ENCODE measurements at regions not wholly inside any gene's neighbourhood (a gene's known extent, or its start where the extent isn't known, plus 50 kb on each side); places are given as distances from the start of the nearest gene placed in this dataset.

GRCh38 chr7:25279705-25280104 is 51.4 kb upstream of the NPVF start:
- CTCF ChIA-PET, result no interaction called here
- POLR2A ChIA-PET, result no interaction called here

- ChIA-PET CTCF (no interaction called here), POLR2A (no interaction called here)
These were observed 51.9 kb upstream of the NPVF start for GRCh38 chr7:25280181-25280580.

DNA sequence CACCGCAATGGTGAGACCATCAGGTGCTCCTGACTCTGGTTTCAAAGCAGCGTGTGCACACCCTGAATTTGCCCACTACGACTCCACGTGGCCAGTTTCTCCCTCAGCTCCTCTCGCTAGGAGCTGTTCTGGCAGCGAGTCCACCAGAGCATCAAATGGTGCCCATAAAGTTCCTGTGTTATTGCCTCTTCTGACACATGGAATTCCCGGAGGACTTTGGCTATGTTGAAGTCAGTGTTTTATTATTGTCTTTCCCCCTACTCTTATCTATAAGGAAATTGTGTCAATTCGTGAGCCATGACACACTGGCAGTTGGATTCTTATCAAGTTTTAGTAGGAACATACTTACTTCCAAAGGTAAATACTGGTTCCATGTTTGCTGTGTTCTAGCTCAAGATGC is 53.9 kb upstream of the NPVF start:
- ChIA-PET POLR2A (no interaction called here), CTCF (interaction anchor here (1.0 kb wide), 1 partner anchor 65 kb away, joined by 3 read pairs; no protein-coding TSS in a partner anchor)

GRCh38 chr7:25286756-25287155 is 58.5 kb upstream of the NPVF start:
- ChIA-PET CTCF (no interaction called here), POLR2A (no interaction called here)

DNA sequence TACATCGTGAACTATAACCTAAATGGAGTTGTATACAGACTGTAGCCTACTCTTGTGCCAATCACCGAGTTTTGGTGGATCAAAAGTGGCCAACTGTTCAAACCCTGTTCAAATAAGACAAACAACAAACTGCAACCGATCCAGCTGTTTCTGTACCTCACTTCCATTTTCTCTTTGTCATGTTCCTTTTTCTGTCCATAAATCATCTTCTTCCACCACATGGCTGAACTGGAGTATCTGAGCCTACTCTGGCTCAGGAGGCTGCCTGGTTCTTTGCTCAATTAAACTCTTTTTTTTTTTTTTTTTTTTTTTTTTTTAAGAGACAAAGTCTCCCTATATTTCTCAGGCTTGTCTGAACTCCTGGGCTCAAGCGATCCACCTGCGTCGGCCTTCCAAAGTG is 59.0 kb upstream of the NPVF start:
- POLR2A ChIA-PET, result interaction anchor here (0.7 kb wide), 1 partner anchor 47 kb away, joined by 10 read pairs; no protein-coding TSS in a partner anchor
- CTCF ChIA-PET, result no interaction called here

DNA sequence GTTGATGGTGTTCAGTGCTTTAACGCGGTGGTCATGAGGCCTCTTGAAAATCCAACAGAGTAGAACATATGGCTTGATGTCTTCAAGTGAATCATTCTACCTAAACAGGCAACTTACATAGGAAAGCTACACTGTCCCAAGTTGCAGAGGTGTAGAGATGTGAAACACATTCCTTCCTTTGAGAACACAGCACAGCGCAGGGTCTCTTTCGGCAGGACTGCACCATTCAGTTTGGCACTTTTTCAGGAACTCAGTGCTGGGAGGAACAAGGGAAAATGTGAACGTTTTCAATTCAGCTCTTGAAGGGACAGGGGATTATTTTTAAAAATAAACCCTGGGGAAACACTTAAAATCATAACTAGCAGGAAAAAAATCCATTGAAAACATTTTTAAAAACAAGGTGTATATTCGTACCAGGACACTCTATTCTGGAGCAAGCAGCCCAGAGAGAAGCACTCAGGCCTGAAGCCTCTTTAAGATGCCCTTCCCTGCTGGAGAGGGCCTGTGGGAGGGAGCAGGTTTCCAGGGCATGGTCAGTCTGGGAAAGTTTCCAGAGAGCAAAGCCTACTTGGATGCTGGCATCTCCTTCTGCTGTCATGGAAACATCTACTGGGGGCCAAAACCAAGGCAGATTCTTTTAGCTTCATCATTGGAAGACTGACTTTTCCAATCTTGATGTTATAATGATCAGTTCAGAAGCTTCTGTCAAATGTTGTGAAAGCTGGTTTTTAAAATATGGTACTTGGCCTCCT is 60.4 kb upstream of the NPVF start:
- POLR2A ChIA-PET, result no interaction called here

GRCh38 chr7:25289518-25289917 is 61.2 kb upstream of the NPVF start:
- POLR2A ChIA-PET, result no interaction called here

More for the DNA sequence above, 60.4 kb upstream of the NPVF start:
- CTCF ChIA-PET, result no interaction called here

GRCh38 chr7:25294624-25295023 is 66.3 kb upstream of the NPVF start:
- POLR2A ChIA-PET, result no interaction called here
- CTCF ChIA-PET, result no interaction called here

More at GRCh38 chr7:25289518-25289917, 61.2 kb upstream of the NPVF start:
- CTCF ChIA-PET, result no interaction called here

DNA sequence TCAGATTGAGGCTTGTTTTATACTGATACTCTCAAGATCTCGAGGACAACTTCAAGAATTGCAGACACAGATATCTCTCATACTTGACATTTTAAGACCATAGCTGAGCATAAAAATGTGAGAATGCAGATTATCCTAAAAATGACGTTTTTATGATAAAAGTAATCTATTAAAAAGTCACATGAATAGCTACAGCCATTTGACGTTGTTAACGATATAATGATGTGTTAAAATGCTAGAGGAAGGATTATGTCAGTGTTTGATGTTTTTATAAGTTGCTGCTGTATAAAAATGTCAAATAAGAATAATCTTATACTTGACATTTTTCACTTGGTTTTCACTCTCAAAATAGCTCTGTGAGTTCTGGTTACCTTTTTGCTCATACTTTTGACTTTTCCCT is 67.1 kb upstream of the NPVF start:
- ChIA-PET POLR2A (no interaction called here), CTCF (no interaction called here)

DNA sequence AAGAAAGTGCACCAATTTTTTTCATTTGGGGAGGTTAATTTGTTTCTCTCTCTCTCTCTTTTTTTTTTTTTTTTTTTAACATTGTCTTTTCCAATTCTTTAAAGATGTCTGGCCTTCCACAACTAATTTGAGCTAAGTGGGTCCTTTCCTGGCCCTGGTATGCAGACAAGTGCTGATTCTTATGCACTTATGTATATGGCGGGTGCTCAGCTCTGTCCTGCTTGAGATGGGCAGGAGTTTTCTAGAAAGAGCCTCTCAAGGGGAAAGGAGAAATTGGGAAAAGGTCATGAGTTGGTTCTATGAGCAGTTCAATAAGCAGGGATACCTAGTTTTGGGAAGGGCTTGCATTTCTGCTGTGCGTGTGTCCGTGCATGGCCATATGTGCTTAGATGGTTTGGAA is 67.8 kb upstream of the NPVF start:
- ChIA-PET POLR2A (no interaction called here), CTCF (no interaction called here)

DNA sequence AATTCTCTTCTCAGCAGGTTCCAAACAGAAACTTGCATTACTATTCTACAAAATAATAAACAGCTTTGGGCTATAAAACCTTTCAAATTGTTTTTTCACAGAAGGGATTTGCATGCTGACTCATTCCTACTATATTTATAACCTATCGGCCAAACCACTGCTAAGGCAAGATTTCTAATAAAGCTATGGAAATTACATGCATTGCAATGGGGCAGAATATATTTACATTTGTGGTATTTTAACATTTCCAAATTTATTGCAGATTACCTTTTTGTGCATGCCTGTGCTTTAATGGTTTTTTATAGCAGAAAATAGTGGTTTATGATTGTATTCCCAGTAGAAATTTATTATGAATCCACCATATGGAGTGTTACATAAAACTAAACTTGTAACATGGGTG is 69.0 kb upstream of the NPVF start:
- CTCF ChIA-PET, result no interaction called here

DNA sequence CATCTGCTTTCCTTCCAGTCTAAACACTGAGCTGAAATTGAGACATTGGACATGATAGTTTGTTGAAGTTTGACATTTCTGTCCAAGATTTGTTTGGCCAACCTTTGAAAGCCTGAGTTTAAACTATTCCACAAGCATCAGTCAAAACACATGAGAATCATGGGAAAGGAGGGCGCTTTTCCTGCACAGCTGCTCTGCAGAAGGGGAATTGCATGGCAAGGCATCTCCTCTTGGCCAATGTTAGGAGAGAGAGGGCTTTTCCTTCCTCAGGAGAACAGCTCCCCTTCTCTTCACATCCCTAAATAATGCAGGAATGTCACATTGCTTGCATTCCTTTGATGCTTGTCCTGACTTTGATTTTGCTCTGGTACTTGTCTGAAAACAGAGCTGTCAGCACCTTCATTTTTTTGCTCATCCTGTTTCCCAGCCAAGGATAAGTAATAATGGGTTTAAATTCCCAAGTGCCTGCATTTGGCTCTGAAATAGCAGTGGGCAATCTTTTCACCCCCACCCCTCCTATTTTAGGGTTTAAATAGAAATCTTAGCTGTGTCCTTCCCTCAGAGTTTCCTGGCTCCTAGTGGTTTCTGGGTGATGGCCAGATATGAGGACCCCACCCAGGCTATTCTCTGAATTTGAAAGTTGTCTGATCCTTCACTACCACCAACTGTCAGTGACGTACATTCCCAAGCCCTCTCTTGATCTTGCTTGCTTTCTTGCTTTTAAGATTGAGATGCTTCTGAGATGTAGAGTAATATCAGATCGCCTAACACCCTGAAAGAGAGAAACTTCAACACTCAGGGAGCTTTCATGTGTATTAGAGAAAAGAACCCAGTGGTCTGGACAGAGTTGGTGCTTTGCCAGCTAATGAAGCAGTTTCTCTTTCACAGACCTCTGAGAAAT is 75.2 kb upstream of the NPVF start:
- ChIA-PET POLR2A (no interaction called here), CTCF (no interaction called here)

More for the DNA sequence above, 69.0 kb upstream of the NPVF start:
- POLR2A ChIA-PET, result no interaction called here

- ChIA-PET POLR2A (no interaction called here), CTCF (no interaction called here)
These were observed 76.4 kb upstream of the NPVF start for GRCh38 chr7:25304691-25305090.

DNA sequence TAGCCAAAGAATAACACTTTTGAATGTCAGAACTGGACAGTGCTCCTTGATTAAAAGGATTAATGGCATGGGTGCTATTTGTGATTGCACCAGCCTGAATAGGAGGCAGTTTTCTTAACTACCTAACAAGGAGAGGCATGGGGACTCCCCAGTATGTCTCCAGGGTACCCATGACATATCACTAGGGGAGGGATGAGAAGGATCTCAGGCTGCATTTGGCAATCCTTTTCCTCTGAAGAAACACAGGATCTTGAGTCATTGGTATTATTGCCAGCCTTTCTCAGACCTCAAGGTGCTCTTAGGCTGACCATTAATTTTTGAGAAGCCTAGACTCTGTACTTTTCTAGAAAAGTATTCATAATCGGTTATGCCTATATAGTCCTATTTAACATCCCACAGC is 77.5 kb upstream of the NPVF start:
- ChIA-PET CTCF (no interaction called here), POLR2A (no interaction called here)

DNA sequence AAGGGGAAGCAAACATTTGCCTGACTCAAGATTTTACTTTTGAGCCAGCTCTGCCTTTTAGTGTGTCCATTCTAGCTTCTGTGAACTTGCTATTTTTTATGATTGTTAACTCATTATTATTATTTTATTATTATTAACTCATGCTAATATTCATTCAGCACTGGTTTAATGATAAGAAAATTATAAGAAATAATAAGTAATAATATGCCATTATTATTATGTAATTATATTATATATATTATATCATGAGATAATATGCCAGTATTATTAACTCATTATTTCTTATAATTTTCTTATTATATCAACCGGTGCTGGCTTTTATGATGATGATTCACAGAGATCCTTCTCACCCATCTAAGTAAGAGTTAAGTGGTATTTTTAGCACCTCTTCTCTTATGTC is 79.3 kb upstream of the NPVF start:
- ChIA-PET CTCF (no interaction called here), POLR2A (no interaction called here)

GRCh38 chr7:25308246-25308645 is 80.0 kb upstream of the NPVF start:
- POLR2A ChIA-PET, result no interaction called here
- CTCF ChIA-PET, result no interaction called here

DNA sequence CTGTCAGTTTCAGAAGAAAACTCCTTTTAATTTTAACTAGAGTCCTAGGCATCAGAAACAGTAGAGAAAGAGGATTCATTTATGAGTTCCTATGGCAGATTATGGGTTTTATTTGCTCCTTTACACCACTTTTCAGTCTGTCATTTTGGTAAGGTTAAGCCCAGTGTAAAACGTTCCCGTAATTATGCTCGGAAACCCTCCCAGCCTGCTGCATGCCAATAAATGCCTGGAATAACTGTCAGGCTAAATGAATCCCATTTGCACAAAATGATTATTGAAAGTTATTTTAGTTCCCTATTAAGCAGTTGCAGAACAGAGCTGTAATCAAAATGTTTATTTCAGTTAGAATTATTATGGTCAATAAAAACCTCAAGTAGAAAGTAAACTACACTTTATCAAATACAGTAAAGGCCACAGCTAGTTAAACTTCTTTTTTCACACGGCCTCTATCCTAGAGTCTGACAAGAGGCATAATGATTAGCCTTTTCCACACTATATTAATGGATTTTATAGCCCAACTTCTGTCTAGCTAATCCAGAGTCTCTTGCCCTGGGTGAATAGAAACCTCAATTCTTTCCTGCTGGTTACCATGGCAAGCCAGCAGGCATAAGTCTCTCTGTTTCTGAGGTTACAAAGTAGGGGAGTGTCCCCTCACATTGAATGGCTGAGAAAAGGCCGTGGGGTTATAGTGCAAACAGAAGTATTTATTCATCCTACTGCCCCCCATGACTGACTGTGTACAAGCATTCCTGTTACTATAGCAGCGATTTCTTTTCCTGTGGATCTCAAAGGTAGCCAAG is 80.8 kb upstream of the NPVF start:
- CTCF ChIA-PET, result no interaction called here
- POLR2A ChIA-PET, result no interaction called here

GRCh38 chr7:25310896-25311295 is 82.6 kb upstream of the NPVF start:
- CTCF ChIA-PET, result no interaction called here
- POLR2A ChIA-PET, result no interaction called here

DNA sequence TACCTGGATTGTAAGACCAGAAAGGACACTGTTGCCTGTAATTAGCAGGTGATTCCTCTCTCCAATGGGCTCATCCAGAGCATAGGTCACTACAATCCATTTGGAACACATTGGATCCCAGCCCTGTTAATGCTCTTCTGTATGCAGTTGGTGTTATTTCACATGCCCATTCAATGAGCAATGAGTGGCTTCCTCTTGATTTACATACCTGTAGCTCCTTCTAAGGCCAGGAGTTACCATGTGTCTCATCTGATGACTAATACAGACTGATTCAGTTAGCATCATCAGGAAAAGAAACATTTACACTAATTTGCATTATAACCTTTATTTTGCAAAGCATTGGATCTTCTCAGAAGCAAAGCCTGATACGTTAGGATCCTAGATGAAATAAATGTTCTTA is 83.1 kb upstream of the NPVF start:
- ChIA-PET POLR2A (no interaction called here), CTCF (no interaction called here)

- POLR2A ChIA-PET, result no interaction called here
These were observed 84.7 kb upstream of the NPVF start for GRCh38 chr7:25312968-25313367.

GRCh38 chr7:25313526-25313925 is 85.2 kb upstream of the NPVF start:
- ChIA-PET POLR2A (no interaction called here), CTCF (no interaction called here)

More at GRCh38 chr7:25312968-25313367, 84.7 kb upstream of the NPVF start:
- CTCF ChIA-PET, result no interaction called here

All from activated CD8-positive, alpha-beta memory T cell treated with anti-CD3 and anti-CD28 coated beads for 36 hours (primary cell).